SK-N-SH treated with all-trans-retinoic acid at 6 μM for 48 hours (cell line): ENCODE measurements at regions not wholly inside any gene's neighbourhood (a gene's known extent, or its start where the extent isn't known, plus 50 kb on each side); places are given as distances from the start of the nearest gene placed in this dataset.

ENCODE experiments used
- ATAC-seq: fragments of 200-7000 bp; cut with Tn5 transposase; 3 replicates; pipeline ENCODE4 v1.9.1; 2020; ENCODE audit warnings: mild to moderate bottlenecking, moderate library complexity
- ARNTL ChIP-seq: fragments of 450-650 bp; formaldehyde crosslinking; IDR thresholded peaks from 2 replicates; pipeline ENCODE4 v1.5.0; 2020; ENCODE audit warnings: low read depth, mild to moderate bottlenecking, moderate library complexity, borderline replicate concordance
- BACH2 ChIP-seq: fragments of 250-450 bp; sonication (Bioruptor Pico); IDR thresholded peaks from 2 replicates; pipeline ENCODE4 v1.9.0; 2021; ENCODE audit warnings: mild to moderate bottlenecking, borderline replicate concordance
- CREB5 ChIP-seq: fragments of 250-450 bp; sonication (Bioruptor Pico); IDR thresholded peaks from 2 replicates; pipeline ENCODE4 v1.5.1; 2020; ENCODE audit warnings: low read depth, mild to moderate bottlenecking, moderate library complexity
- CSDC2 ChIP-seq: fragments of 250-450 bp; sonication (Bioruptor Pico); IDR thresholded peaks from 2 replicates; pipeline ENCODE4 v1.5.0; 2020; ENCODE audit warnings: mild to moderate bottlenecking, moderate library complexity
- CSRNP3 ChIP-seq: fragments of 250-450 bp; sonication (Bioruptor Pico); IDR thresholded peaks from 2 replicates; pipeline ENCODE4 v1.5.1; 2021; ENCODE audit warnings: mild to moderate bottlenecking, moderate library complexity
- ESRRG ChIP-seq: fragments of 250-450 bp; sonication (Bioruptor Pico); IDR thresholded peaks from 2 replicates; pipeline ENCODE4 v1.6.1; 2021; ENCODE audit warnings: mild to moderate bottlenecking
- GLIS3 ChIP-seq: fragments of 250-450 bp; sonication (Bioruptor Pico); IDR thresholded peaks from 2 replicates; pipeline ENCODE4 v1.5.0; 2020; ENCODE audit warnings: mild to moderate bottlenecking, moderate library complexity
- ISL1 ChIP-seq: fragments of 250-450 bp; sonication (Bioruptor Pico); IDR thresholded peaks from 2 replicates; pipeline ENCODE4 v2.1.2; 2022; ENCODE audit warnings: mild to moderate bottlenecking, moderate library complexity
- OSR1 ChIP-seq: fragments of 250-450 bp; sonication (Bioruptor Pico); IDR thresholded peaks from 2 replicates; pipeline ENCODE4 v1.8.0; 2022; ENCODE audit warnings: moderate library complexity, mild to moderate bottlenecking, inconsistent platforms
- PATZ1 ChIP-seq: fragments of 250-450 bp; sonication (Bioruptor Pico); IDR thresholded peaks from 2 replicates; pipeline ENCODE4 v1.8.0; 2020; ENCODE audit warnings: mild to moderate bottlenecking, moderate library complexity, borderline replicate concordance
- POU6F1 ChIP-seq: fragments of 250-450 bp; sonication (Bioruptor Pico); IDR thresholded peaks from 2 replicates; pipeline ENCODE4 v1.8.0; 2021; ENCODE audit warnings: low read depth, mild to moderate bottlenecking, moderate library complexity, borderline replicate concordance
- PPARA ChIP-seq: fragments of 250-450 bp; sonication (Bioruptor Pico); IDR thresholded peaks from 2 replicates; pipeline ENCODE4 v1.5.0; 2020; ENCODE audit warnings: mild to moderate bottlenecking, borderline replicate concordance
- RARB ChIP-seq: fragments of 250-450 bp; sonication (Bioruptor Pico); IDR thresholded peaks from 2 replicates; pipeline ENCODE4 v1.8.0; 2021; ENCODE audit warnings: mild to moderate bottlenecking, moderate library complexity
- SNAI2 ChIP-seq: fragments of 250-450 bp; sonication (Bioruptor Pico); IDR thresholded peaks from 2 replicates; pipeline ENCODE4 v1.5.0; 2020; ENCODE audit warnings: mild to moderate bottlenecking, moderate library complexity
- TCF4 ChIP-seq: fragments of 250-450 bp; sonication (Bioruptor Pico); IDR thresholded peaks from 2 replicates; pipeline ENCODE4 v1.8.0; 2021; ENCODE audit warnings: mild to moderate bottlenecking, moderate library complexity, borderline replicate concordance
- TOX ChIP-seq: fragments of 250-450 bp; sonication (Bioruptor Pico); IDR thresholded peaks from 2 replicates; pipeline ENCODE4 v1.8.0; 2021; ENCODE audit warnings: mild to moderate bottlenecking, moderate library complexity, borderline replicate concordance
- TSHZ2 ChIP-seq: fragments of 250-450 bp; sonication (Bioruptor Pico); IDR thresholded peaks from 2 replicates; pipeline ENCODE4 v1.5.0; 2020; ENCODE audit warnings: mild to moderate bottlenecking, moderate library complexity
- ZC3H10 ChIP-seq: fragments of 250-450 bp; sonication (Bioruptor Pico); IDR thresholded peaks from 2 replicates; pipeline ENCODE4 v1.5.1; 2021; ENCODE audit warnings: mild to moderate bottlenecking, moderate library complexity
- ZFP3 ChIP-seq: fragments of 250-450 bp; sonication (Bioruptor Pico); IDR thresholded peaks from 2 replicates; pipeline ENCODE4 v1.5.0; 2020; ENCODE audit warnings: mild to moderate bottlenecking, moderate library complexity
- ZFP30 ChIP-seq: fragments of 450-650 bp; formaldehyde crosslinking; IDR thresholded peaks from 2 replicates; pipeline ENCODE4 v1.5.0; 2022; ENCODE audit warnings: mild to moderate bottlenecking, moderate library complexity
- ZNF565 ChIP-seq: fragments of 450-650 bp; formaldehyde crosslinking; conservative IDR thresholded peaks from 2 replicates; pipeline ENCODE4 v1.5.0; 2020; ENCODE audit warnings: low read depth, mild to moderate bottlenecking, moderate library complexity
- ZNF70 ChIP-seq: fragments of 450-650 bp; formaldehyde crosslinking; IDR thresholded peaks from 2 replicates; pipeline ENCODE4 v1.5.0; 2020; ENCODE audit warnings: mild to moderate bottlenecking, moderate library complexity
- ZNF8 ChIP-seq: fragments of 450-650 bp; formaldehyde crosslinking; IDR thresholded peaks from 2 replicates; pipeline ENCODE4 v1.5.0; 2020; ENCODE audit warnings: mild to moderate bottlenecking, moderate library complexity

- TF ChIP-seq CREB5 (CRISPR knock-in tag) (no peak), BACH2 (CRISPR knock-in tag) (no peak), POU6F1 (CRISPR knock-in tag) (no peak), ARNTL (no peak), ZFP3 (CRISPR knock-in tag) (no peak), TOX (CRISPR knock-in tag) (no peak), PATZ1 (no peak), CSDC2 (no peak), ZNF565 (CRISPR knock-in tag) (no peak), ISL1 (no peak), ZNF8 (CRISPR knock-in tag) (no peak), SNAI2 (CRISPR knock-in tag) (no peak), ZFP30 (no peak), PPARA (CRISPR knock-in tag) (no peak), ZC3H10 (CRISPR knock-in tag) (no peak), CSRNP3 (CRISPR knock-in tag) (no peak), RARB (CRISPR knock-in tag) (no peak)
- ATAC-seq: no peak
Measured at GRCh38 chr11:110764485-110764884, 52.2 kb upstream of the ARHGAP20 start.

- no peak for ATAC-seq
- TF ChIP-seq CSRNP3 (CRISPR knock-in tag) (no peak), ESRRG (CRISPR knock-in tag) (no peak), GLIS3 (CRISPR knock-in tag) (no peak), ZFP3 (CRISPR knock-in tag) (no peak), ZNF565 (CRISPR knock-in tag) (no peak), PATZ1 (no peak), TSHZ2 (CRISPR knock-in tag) (no peak), OSR1 (CRISPR knock-in tag) (no peak), ARNTL (no peak), ZFP30 (no peak), TOX (CRISPR knock-in tag) (no peak), TCF4 (CRISPR knock-in tag) (no peak), ZNF70 (CRISPR knock-in tag) (no peak), POU6F1 (CRISPR knock-in tag) (no peak), ZNF8 (CRISPR knock-in tag) (no peak), ISL1 (no peak)
- TF ChIP-seq, all 23 proteins: peak for 0
Measured at GRCh38 chr11:110763249-110764011, 51.2 kb upstream of the ARHGAP20 start.
